ENCODE measurements at regions not wholly inside any gene's neighbourhood (a gene's known extent, or its start where the extent isn't known, plus 50 kb on each side); places are given as distances from the start of the nearest gene placed in this dataset.
A peak's percentile ranks its signal among the peaks of the same experiment; 100 is the strongest.

DNA sequence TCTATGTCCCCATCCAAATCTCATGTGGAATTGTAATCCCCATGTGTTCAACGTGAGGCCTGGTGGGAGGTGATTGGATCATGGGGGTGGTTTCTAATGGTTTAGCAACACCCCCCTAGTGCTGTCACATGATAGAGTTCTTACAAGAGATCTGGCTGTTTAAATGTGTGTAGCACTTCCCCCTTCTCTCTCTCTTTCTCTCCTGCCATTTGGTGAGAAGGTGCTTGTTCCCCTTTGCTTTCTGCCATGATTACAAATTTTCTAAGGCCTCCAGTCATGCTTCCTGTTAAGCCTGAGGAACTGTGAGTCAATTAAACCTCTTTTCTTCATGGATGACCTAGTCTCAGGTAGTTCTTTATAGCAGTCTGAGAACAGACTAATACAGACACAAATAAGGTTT is 165.4 kb downstream of the OGFRL1 start:
- H3K27ac ChIP-seq = no peak overlapping the region
- H3K27me3 ChIP-seq = no peaks in the 10 kb centered on the region
- TF ChIP-seq, protein P1, sequence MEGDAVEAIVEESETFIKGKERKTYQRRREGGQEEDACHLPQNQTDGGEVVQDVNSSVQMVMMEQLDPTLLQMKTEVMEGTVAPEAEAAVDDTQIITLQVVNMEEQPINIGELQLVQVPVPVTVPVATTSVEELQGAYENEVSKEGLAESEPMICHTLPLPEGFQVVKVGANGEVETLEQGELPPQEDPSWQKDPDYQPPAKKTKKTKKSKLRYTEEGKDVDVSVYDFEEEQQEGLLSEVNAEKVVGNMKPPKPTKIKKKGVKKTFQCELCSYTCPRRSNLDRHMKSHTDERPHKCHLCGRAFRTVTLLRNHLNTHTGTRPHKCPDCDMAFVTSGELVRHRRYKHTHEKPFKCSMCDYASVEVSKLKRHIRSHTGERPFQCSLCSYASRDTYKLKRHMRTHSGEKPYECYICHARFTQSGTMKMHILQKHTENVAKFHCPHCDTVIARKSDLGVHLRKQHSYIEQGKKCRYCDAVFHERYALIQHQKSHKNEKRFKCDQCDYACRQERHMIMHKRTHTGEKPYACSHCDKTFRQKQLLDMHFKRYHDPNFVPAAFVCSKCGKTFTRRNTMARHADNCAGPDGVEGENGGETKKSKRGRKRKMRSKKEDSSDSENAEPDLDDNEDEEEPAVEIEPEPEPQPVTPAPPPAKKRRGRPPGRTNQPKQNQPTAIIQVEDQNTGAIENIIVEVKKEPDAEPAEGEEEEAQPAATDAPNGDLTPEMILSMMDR (IDR thresholded peaks at IDR 0.05) = no peak
- TF ChIP-seq POLR2A (IDR thresholded peaks at IDR 0.05) = no peak
- DNase-seq = no peak
- intact Hi-C loops (cut with DNase I) = no loop called here
- H3K36me3 ChIP-seq = no peaks in the 10 kb centered on the region
- H3K4me1 ChIP-seq = no peaks in the 10 kb centered on the region
- no peak overlapping the region for H3K4me3 ChIP-seq
- 42 to 76% methylated on average over 1 of the region's 1 CpG for WGBS, 2 donors
- no peaks in the 10 kb centered on the region for H3K9me3 ChIP-seq

DNA sequence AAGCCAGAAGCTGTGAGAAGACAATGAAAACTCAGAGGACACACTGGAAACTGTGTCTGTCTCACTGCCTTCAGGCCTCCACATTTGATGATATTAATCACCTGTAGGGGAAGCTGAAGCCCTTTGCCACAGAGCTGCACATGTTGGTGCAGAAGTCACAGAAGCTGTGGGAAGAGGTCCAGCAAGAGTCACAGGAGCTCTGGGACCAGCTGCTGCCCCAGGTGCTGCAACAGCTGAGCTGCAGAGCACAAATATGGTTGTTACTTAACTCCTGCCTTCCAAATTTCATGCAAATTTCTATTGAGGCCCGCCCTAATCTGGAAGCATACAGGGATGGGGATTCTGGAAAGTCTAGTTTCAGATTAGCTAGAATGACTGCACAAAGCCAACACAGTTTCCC is 169.3 kb downstream of the OGFRL1 start:
- WGBS, 2 donors = 31 to 69% methylated on average over 1 of the region's 1 CpG
- Histone ChIP-seq H3K27me3 (no peaks in the 10 kb centered on the region), H3K36me3 (no peaks in the 10 kb centered on the region), H3K9me3 (no peaks in the 10 kb centered on the region), H3K4me1 (no peaks in the 10 kb centered on the region), H3K27ac (no peak overlapping the region), H3K4me3 (no peak overlapping the region)
- TF ChIP-seq, protein P1 (IDR thresholded peaks at IDR 0.05) = no peak
- no peak for TF ChIP-seq POLR2A (IDR thresholded peaks at IDR 0.05)
- intact Hi-C loops (cut with DNase I) = no loop called here
- DNase-seq = no peak

DNA sequence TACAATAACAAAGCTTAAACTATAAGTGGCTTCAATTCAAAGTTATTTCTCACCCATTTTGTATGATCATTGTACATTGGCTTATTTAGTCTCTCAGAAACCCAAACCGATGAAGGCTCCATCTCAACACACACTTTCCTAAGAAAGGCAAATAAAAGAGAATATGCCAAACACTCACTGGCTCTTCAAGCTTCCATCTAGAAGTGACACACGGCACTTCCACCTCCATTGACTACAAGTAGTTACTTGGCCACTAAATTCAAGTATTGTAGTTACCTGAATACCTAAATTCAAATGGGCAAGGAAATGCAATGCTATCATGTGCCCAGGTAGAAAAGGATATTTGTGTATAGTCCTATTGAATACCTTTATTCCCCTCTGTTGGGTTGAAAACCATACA is 170.6 kb downstream of the OGFRL1 start:
- Histone ChIP-seq H3K4me3 (no peak overlapping the region), H3K27me3 (no peaks in the 10 kb centered on the region), H3K4me1 (no peaks in the 10 kb centered on the region), H3K9me3 (no peaks in the 10 kb centered on the region), H3K27ac (no peak overlapping the region), H3K36me3 (no peaks in the 10 kb centered on the region)
- TF ChIP-seq, protein P1 (IDR thresholded peaks at IDR 0.05) = no peak
- TF ChIP-seq POLR2A (IDR thresholded peaks at IDR 0.05) = no peak
- intact Hi-C loops (cut with DNase I) = no loop called here
- 78 to 86% methylated on average over 2 of the region's 2 CpGs for WGBS, 2 donors
- no peak for DNase-seq

DNA sequence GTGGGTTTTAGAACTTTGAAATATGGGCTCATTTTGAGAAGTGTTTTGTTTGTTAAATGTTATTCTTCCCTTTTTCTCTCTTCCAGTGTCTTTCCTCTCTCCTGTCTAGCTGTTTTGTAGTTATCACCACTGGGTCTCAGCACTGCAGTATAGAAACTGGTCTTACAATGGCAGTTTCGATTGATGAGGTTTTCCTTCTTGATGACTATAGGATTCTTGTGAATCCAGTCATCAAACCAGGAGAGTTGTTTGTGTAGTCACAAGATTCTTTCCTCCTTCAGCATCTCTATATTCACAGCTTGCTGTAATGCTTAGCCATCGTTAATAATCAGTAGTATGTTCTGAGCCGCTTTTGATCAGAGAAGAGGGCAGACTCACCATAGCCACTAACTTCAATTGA is 172.3 kb downstream of the OGFRL1 start:
- 73 to 84% methylated on average over 3 of the region's 3 CpGs for WGBS, 2 donors
- DNase-seq = no peak
- no peaks in the 10 kb centered on the region for H3K9me3 ChIP-seq

DNA sequence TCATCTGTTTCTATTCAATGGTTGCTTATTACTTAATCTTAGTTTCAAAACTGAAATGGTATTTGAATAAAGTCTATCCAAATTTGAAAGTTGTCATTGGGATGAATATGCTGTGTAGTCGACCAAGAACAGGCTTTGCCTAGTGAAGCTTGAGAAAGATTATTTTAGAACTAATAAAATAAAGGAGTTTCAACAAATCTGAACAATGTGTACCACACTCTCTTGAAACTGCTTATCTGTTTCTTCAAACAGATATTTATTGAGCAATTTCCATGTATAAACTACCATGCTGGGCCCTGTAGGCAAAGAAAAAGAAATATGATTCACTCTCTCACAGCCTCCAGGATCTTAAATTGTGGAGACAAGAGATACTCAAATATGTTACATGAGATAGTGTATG is 174.4 kb downstream of the OGFRL1 start:
- no peaks in the 10 kb centered on the region for H3K27me3 ChIP-seq
- no peaks in the 10 kb centered on the region for H3K9me3 ChIP-seq
- TF ChIP-seq, protein P1 (IDR thresholded peaks at IDR 0.05) = no peak
- no peak for TF ChIP-seq POLR2A (IDR thresholded peaks at IDR 0.05)
- no peak for DNase-seq
- intact Hi-C loops (cut with DNase I) = no loop called here
- H3K4me3 ChIP-seq = no peak overlapping the region
- peak overlapping the region in 1 of 4 donors; percentile 23 for H3K27ac ChIP-seq
- WGBS, 2 donors = 44 to 61% methylated on average over 1 of the region's 1 CpG
- no peaks in the 10 kb centered on the region for H3K36me3 ChIP-seq
- H3K4me1 ChIP-seq = no peaks in the 10 kb centered on the region

More for the DNA sequence above, 172.3 kb downstream of the OGFRL1 start:
- H3K4me3 ChIP-seq = no peak overlapping the region
- intact Hi-C loops (cut with DNase I) = no loop called here
- H3K4me1 ChIP-seq = no peaks in the 10 kb centered on the region
- H3K27me3 ChIP-seq = no peaks in the 10 kb centered on the region
- no peak overlapping the region for H3K27ac ChIP-seq
- no peaks in the 10 kb centered on the region for H3K36me3 ChIP-seq
- TF ChIP-seq, protein P1 (IDR thresholded peaks at IDR 0.05) = no peak
- no peak for TF ChIP-seq POLR2A (IDR thresholded peaks at IDR 0.05)

Measured in esophagus squamous epithelium (tissue), 5 donors.